HEK293 (cell line): ENCODE measurements at regions not wholly inside any gene's neighbourhood (a gene's known extent, or its start where the extent isn't known, plus 50 kb on each side); places are given as distances from the start of the nearest gene placed in this dataset.

Source experiments
- CTCF ChIA-PET: fragments of 350-600 bp; formaldehyde crosslinking; extraction: SDS; loops from one replicate; lab custom pipeline; 2021; ENCODE audit warnings: antibody characterized with exemption; lab: Yijun Ruan, JAX
- POLR2A ChIA-PET: fragments of 300-600 bp; formaldehyde crosslinking; extraction: SDS; loops from one replicate; lab custom pipeline; 2020; ENCODE audit warnings: antibody characterized with exemption, inconsistent platforms; lab: Yijun Ruan, JAX
- H3K27ac ChIP-seq: fragments of 200-500 bp; sonication (Bioruptor generic); 2 replicates; pipeline ENCODE4 v1.5.1; 2014; ENCODE audit warnings: low read depth, low read length, control low read depth, inconsistent platforms; ENCODE audit errors: extremely low read depth
- H3K36me3 ChIP-seq, 2 experiments: fragments of 200-500 bp in 1 of 2; sonication (Bioruptor generic) in 1 of 2; 1 replicate in 1 of 2; 2 replicates in 1 of 2; pipeline ENCODE4 v1.5.1; 2014 to 2017; ENCODE audit warnings: inconsistent platforms in 2 of 2, low read length in 2 of 2; ENCODE audit not compliant: control insufficient read depth in 2 of 2, insufficient read depth in 1 of 2
- H3K4me1 ChIP-seq: fragments of 200-500 bp; sonication (Bioruptor generic); 2 replicates; pipeline ENCODE4 v1.5.1; 2014; ENCODE audit warnings: mild to moderate bottlenecking, low read length, inconsistent platforms; ENCODE audit not compliant: control insufficient read depth, insufficient read depth
- H3K4me3 ChIP-seq: 2 replicates; pipeline ENCODE4 v1.5.1; 2011; ENCODE audit warnings: low read depth, mild to moderate bottlenecking, control low read depth, low read length, moderate library complexity
- H3K9me3 ChIP-seq: fragments of 200-500 bp; sonication (Bioruptor generic); 2 replicates; pipeline ENCODE4 v1.5.1; 2014; ENCODE audit warnings: low read depth, low read length, inconsistent platforms; ENCODE audit not compliant: control insufficient read depth, insufficient read depth
- GFI1B ChIP-seq: fragments of 450-650 bp; formaldehyde crosslinking; IDR thresholded peaks from 2 replicates; pipeline ENCODE4 v1.5.1; 2016; ENCODE audit warnings: missing biosample characterization, missing genetic modification characterization
- HOXC10 ChIP-seq: sonication (generic); formaldehyde crosslinking; IDR thresholded peaks from 2 replicates; pipeline ENCODE4 v1.8.1; 2023; ENCODE audit warnings: mild to moderate bottlenecking, missing genetic modification reagents
- KLF7 ChIP-seq: fragments of 450-650 bp; formaldehyde crosslinking; IDR thresholded peaks from 2 replicates; pipeline ENCODE4 v1.5.1; 2016; ENCODE audit warnings: missing biosample characterization, missing genetic modification characterization, borderline replicate concordance
- MEIS1 ChIP-seq: sonication (generic); formaldehyde crosslinking; IDR thresholded peaks from 2 replicates; pipeline ENCODE4 v1.8.1; 2022; ENCODE audit warnings: missing genetic modification reagents, mild to moderate bottlenecking, borderline replicate concordance
- OSR2 ChIP-seq: fragments of 450-650 bp; formaldehyde crosslinking; IDR thresholded peaks from 2 replicates; pipeline ENCODE4 v1.5.1; 2016; ENCODE audit warnings: missing biosample characterization, missing genetic modification characterization
- OVOL3 ChIP-seq: fragments of 450-650 bp; formaldehyde crosslinking; IDR thresholded peaks from 2 replicates; pipeline ENCODE4 v1.5.1; 2016; ENCODE audit warnings: missing biosample characterization, missing genetic modification characterization
- SALL2 ChIP-seq: fragments of 450-650 bp; formaldehyde crosslinking; IDR thresholded peaks from 2 replicates; pipeline ENCODE4 v1.5.0; 2017; ENCODE audit warnings: missing biosample characterization, mild to moderate bottlenecking, missing genetic modification characterization, borderline replicate concordance
- WT1 ChIP-seq: fragments of 450-650 bp; formaldehyde crosslinking; IDR thresholded peaks from 2 replicates; pipeline ENCODE4 v1.5.1; 2016; ENCODE audit warnings: missing biosample characterization, missing genetic modification characterization
- ZNF140 ChIP-seq: fragments of 450-650 bp; formaldehyde crosslinking; IDR thresholded peaks from 2 replicates; pipeline ENCODE4 v1.5.1; 2016; ENCODE audit warnings: missing biosample characterization, missing genetic modification characterization
- ZNF155 ChIP-seq: fragments of 450-650 bp; formaldehyde crosslinking; IDR thresholded peaks from 2 replicates; pipeline ENCODE4 v1.5.1; 2016; ENCODE audit warnings: missing biosample characterization, missing genetic modification characterization
- ZNF169 ChIP-seq: fragments of 450-650 bp; formaldehyde crosslinking; IDR thresholded peaks from 2 replicates; pipeline ENCODE4 v1.5.1; 2016; ENCODE audit warnings: missing biosample characterization, missing genetic modification characterization
- ZNF2 ChIP-seq: fragments of 450-650 bp; formaldehyde crosslinking; IDR thresholded peaks from 2 replicates; pipeline ENCODE4 v1.5.1; 2016; ENCODE audit warnings: missing biosample characterization, missing genetic modification characterization
- ZNF221 ChIP-seq: fragments of 450-650 bp; formaldehyde crosslinking; IDR thresholded peaks from 2 replicates; pipeline ENCODE4 v1.5.1; 2017; ENCODE audit warnings: missing biosample characterization, missing genetic modification characterization, borderline replicate concordance
- ZNF341 ChIP-seq: fragments of 450-650 bp; formaldehyde crosslinking; IDR thresholded peaks from 2 replicates; pipeline ENCODE4; 2016; ENCODE audit warnings: low read depth, missing biosample characterization, missing genetic modification characterization
- ZNF501 ChIP-seq: fragments of 450-650 bp; formaldehyde crosslinking; IDR thresholded peaks from 2 replicates; pipeline ENCODE4 v1.5.1; 2016; ENCODE audit warnings: missing biosample characterization, missing genetic modification characterization
- ZNF514 ChIP-seq: fragments of 450-650 bp; formaldehyde crosslinking; IDR thresholded peaks from 2 replicates; pipeline ENCODE4 v1.5.1; 2016; ENCODE audit warnings: missing biosample characterization, missing genetic modification characterization
- ZNF624 ChIP-seq: fragments of 450-650 bp; formaldehyde crosslinking; IDR thresholded peaks from 2 replicates; pipeline ENCODE4 v1.5.1; 2017; ENCODE audit warnings: missing biosample characterization, missing genetic modification characterization
- ZNF837 ChIP-seq: fragments of 450-650 bp; formaldehyde crosslinking; IDR thresholded peaks from 2 replicates; pipeline ENCODE4 v1.5.1; 2016; ENCODE audit warnings: missing biosample characterization, missing genetic modification characterization
- ZSCAN30 ChIP-seq: fragments of 450-650 bp; IDR thresholded peaks from 2 replicates; pipeline ENCODE4 v1.5.1; 2018; ENCODE audit warnings: missing biosample characterization, mild to moderate bottlenecking, missing genetic modification characterization, moderate library complexity
- ZXDB ChIP-seq: fragments of 450-650 bp; formaldehyde crosslinking; IDR thresholded peaks from 2 replicates; pipeline ENCODE4 v1.5.1; 2016; ENCODE audit warnings: missing biosample characterization, missing genetic modification characterization
- TF ChIP-seq, protein P1 (sequence below): fragments of 450-650 bp; formaldehyde crosslinking; conservative IDR thresholded peaks from 2 replicates; pipeline ENCODE4 v1.5.1; 2016; ENCODE audit warnings: low read depth, missing biosample characterization, missing genetic modification characterization
- TF ChIP-seq, protein P2 (sequence below): fragments of 450-650 bp; formaldehyde crosslinking; IDR thresholded peaks from 2 replicates; pipeline ENCODE4 v1.5.1; 2016; ENCODE audit warnings: missing biosample characterization, missing genetic modification characterization
- TF ChIP-seq, protein P3 (sequence below): fragments of 450-650 bp; formaldehyde crosslinking; IDR thresholded peaks from 2 replicates; pipeline ENCODE4 v1.5.1; 2016; ENCODE audit warnings: missing biosample characterization, missing genetic modification characterization

DNA sequence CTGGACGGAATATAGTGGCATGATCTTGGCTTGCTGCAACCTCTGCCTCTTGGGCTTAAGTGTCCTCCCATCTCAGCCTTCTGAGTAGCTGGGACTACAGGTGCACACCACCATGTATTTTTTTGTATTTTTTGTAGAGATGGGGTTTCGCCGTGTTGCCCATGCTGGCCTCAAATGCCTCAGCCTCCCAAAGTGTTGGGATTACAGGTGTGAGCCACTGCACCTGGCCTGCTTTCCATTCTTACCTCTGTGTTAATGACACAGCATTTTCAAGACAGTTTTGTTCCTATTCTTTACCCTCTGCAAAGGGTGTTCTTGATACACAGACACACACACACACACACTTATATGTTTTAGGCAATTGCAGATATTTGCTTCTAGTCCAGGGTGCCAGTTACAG, 113.3 kb downstream of the LRRC70 start (continued):
- TF ChIP-seq ZSCAN30 (tag by site-specific recombination): no peak
- TF ChIP-seq ZNF169 (tag by site-specific recombination): no peak
- no peak for TF ChIP-seq ZNF2
- no peak for TF ChIP-seq ZNF501 (tag by site-specific recombination)
- TF ChIP-seq OSR2 (tag by site-specific recombination): no peak
- no peak for TF ChIP-seq WT1

DNA sequence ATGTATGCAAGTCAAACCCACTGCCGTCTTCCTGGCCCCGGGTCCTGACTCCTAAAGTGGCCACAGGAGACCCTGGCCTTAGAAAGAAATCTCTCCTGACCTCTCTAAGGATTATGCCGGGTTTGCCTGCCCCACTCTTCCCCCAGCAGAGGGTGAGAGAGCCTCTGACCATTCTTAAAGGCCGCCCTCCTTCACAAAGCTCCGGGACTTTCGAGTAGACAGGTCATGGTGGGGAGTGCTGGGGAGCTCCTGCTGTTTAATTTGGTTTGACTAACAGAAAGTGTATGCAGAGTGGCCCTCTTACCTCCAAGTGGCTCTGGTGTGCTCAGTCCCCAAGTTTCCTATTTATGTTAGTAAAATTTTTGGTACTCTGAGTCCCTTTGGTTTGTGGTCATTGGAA, 111.8 kb downstream of the LRRC70 start:
- ChIA-PET CTCF (interaction anchor here (0.6 kb wide), 1 partner anchor 15 kb away, joined by 4 read pairs; no protein-coding TSS in a partner anchor), POLR2A (no interaction called here)
- Histone ChIP-seq H3K4me3 (no peak overlapping the region), H3K27ac (no peak overlapping the region)
- TF ChIP-seq ZXDB (tag by site-specific recombination) (no peak), ZNF837 (tag by site-specific recombination) (no peak), HOXC10 (CRISPR knock-in tag) (no peak), OVOL3 (tag by site-specific recombination) (no peak), ZNF155 (no peak), ZNF514 (tag by site-specific recombination) (no peak), ZNF221 (no peak), SALL2 (tag by site-specific recombination) (no peak)
- TF ChIP-seq, protein P1, sequence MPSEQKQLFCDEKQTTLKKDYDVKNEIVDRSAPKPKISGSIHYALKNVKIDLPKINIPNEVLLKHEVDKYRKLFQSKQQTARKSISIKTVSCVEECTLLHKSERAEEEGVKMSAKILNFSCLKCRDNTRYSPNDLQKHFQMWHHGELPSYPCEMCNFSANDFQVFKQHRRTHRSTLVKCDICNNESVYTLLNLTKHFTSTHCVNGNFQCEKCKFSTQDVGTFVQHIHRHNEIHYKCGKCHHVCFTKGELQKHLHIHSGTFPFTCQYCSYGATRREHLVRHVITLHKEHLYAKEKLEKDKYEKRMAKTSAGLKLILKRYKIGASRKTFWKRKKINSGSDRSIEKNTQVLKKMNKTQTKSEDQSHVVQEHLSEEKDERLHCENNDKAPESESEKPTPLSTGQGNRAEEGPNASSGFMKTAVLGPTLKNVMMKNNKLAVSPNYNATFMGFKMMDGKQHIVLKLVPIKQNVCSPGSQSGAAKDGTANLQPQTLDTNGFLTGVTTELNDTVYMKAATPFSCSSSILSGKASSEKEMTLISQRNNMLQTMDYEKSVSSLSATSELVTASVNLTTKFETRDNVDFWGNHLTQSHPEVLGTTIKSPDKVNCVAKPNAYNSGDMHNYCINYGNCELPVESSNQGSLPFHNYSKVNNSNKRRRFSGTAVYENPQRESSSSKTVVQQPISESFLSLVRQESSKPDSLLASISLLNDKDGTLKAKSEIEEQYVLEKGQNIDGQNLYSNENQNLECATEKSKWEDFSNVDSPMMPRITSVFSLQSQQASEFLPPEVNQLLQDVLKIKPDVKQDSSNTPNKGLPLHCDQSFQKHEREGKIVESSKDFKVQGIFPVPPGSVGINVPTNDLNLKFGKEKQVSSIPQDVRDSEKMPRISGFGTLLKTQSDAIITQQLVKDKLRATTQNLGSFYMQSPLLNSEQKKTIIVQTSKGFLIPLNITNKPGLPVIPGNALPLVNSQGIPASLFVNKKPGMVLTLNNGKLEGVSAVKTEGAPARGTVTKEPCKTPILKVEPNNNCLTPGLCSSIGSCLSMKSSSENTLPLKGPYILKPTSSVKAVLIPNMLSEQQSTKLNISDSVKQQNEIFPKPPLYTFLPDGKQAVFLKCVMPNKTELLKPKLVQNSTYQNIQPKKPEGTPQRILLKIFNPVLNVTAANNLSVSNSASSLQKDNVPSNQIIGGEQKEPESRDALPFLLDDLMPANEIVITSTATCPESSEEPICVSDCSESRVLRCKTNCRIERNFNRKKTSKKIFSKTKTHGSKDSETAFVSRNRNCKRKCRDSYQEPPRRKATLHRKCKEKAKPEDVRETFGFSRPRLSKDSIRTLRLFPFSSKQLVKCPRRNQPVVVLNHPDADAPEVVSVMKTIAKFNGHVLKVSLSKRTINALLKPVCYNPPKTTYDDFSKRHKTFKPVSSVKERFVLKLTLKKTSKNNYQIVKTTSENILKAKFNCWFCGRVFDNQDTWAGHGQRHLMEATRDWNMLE (tag by site-specific recombination): no peak
- TF ChIP-seq, all 188 proteins: peak for 0
- no peaks in the 10 kb centered on the region for H3K9me3 ChIP-seq
- H3K36me3 ChIP-seq: no peaks in the 10 kb centered on the region
- no peaks in the 10 kb centered on the region for H3K4me1 ChIP-seq

DNA sequence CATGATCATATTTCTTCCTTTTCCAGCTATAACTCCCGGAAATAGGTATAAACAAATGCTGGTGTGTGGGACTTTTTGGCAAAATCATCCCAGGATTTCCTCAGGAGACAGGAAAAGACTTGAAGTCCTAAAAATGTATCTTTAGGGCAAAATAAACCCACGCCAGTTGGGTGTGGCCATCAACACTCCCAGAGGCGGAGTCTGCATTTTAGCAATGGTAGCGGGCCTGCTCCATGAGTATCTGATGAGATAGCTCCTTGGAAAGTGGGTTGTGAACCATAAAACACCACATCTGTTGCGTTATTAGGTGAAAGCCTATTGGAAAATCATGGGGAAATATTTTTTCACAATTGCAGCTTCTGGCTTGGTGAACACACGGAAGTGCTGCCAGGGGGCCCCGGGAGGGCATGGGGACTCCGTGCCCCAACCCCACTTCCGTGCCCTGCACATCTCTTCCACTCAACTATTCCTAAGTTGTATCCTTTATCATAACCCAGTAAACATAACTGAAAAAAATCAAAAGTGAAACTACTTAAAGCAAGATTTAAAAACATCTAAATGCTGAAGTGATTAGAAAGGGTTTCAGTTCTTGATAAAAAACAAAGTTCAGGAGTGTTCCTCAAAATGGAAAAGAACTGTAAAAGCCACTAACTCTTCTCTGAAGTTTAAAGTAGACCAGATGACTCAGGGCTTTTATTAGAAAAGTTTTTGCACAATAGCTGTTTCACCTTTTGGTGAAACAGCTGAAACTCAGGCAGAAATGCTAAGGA, 111.2 kb downstream of the LRRC70 start:
- Histone ChIP-seq H3K4me3 (no peak overlapping the region), H3K9me3 (no peaks in the 10 kb centered on the region), H3K27ac (no peak overlapping the region)
- ChIA-PET CTCF (no interaction called here), POLR2A (no interaction called here)
- TF ChIP-seq ZNF501 (tag by site-specific recombination): no peak
- no peak for TF ChIP-seq ZNF140 (tag by site-specific recombination)
- TF ChIP-seq MEIS1 (CRISPR knock-in tag): no peak
- TF ChIP-seq, protein P2, sequence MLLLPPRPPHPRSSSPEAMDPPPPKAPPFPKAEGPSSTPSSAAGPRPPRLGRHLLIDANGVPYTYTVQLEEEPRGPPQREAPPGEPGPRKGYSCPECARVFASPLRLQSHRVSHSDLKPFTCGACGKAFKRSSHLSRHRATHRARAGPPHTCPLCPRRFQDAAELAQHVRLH (tag by site-specific recombination): no peak
- TF ChIP-seq ZNF624 (tag by site-specific recombination): no peak
- TF ChIP-seq, protein P3, sequence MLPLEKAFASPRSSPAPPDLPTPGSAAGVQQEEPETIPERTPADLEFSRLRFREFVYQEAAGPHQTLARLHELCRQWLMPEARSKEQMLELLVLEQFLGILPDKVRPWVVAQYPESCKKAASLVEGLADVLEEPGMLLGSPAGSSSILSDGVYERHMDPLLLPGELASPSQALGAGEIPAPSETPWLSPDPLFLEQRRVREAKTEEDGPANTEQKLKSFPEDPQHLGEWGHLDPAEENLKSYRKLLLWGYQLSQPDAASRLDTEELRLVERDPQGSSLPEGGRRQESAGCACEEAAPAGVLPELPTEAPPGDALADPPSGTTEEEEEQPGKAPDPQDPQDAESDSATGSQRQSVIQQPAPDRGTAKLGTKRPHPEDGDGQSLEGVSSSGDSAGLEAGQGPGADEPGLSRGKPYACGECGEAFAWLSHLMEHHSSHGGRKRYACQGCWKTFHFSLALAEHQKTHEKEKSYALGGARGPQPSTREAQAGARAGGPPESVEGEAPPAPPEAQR (tag by site-specific recombination): no peak
- no peak for TF ChIP-seq KLF7 (tag by site-specific recombination)
- no peak for TF ChIP-seq ZNF341 (tag by site-specific recombination)
- TF ChIP-seq GFI1B (tag by site-specific recombination): no peak
- TF ChIP-seq, all 188 proteins: peak for 0
- Histone ChIP-seq H3K36me3 (no peaks in the 10 kb centered on the region), H3K4me1 (no peaks in the 10 kb centered on the region)
